ENCODE measurements at regions not wholly inside any gene's neighbourhood (a gene's known extent, or its start where the extent isn't known, plus 50 kb on each side); places are given as distances from the start of the nearest gene placed in this dataset.

DNA sequence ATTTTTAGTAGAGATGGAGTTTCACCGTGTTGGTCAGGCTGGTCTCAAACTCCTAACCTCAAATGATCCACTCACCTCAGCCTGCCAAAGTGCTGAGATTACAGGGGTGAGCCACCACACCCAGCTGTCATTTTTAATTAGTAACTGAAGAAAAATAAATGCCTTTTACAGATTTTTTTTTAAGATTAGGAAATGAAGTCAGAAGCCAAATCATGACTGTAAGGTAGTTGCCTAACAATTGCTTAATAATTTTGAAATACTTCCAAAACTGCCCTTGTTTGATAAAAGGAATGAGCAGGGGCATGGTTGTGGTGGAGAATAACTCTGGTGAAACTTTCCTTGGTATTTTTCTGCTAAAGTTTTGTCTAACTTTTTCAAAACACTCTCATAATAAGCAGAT lies 98.9 kb upstream of the SLC5A12 start:
- TF ChIP-seq, protein P1, sequence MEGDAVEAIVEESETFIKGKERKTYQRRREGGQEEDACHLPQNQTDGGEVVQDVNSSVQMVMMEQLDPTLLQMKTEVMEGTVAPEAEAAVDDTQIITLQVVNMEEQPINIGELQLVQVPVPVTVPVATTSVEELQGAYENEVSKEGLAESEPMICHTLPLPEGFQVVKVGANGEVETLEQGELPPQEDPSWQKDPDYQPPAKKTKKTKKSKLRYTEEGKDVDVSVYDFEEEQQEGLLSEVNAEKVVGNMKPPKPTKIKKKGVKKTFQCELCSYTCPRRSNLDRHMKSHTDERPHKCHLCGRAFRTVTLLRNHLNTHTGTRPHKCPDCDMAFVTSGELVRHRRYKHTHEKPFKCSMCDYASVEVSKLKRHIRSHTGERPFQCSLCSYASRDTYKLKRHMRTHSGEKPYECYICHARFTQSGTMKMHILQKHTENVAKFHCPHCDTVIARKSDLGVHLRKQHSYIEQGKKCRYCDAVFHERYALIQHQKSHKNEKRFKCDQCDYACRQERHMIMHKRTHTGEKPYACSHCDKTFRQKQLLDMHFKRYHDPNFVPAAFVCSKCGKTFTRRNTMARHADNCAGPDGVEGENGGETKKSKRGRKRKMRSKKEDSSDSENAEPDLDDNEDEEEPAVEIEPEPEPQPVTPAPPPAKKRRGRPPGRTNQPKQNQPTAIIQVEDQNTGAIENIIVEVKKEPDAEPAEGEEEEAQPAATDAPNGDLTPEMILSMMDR (IDR thresholded peaks at IDR 0.05): no peak
- no peak for TF ChIP-seq POLR2A (IDR thresholded peaks at IDR 0.05)

Data from heart left ventricle (tissue), 13 donors.